Choroid plexus epithelial cell (primary cell): ENCODE measurements at regions not wholly inside any gene's neighbourhood (a gene's known extent, or its start where the extent isn't known, plus 50 kb on each side); places are given as distances from the start of the nearest gene placed in this dataset.
"Not testable (repeated sequence)": the region's sequence is repeated elsewhere in the genome, so short reads cannot be mapped to it uniquely, and the experiment has no call there.

Source experiments
- DNase-seq: peaks from one replicate; pipeline ENCODE4 v3.0.0-alpha.2; 2010; ENCODE audit warnings: low read depth
- H3K4me3 ChIP-seq: 2 replicates; pipeline ENCODE4 v1.5.1; 2011; ENCODE audit warnings: low read depth, mild to moderate bottlenecking, control low read depth, low read length, moderate library complexity
- TF ChIP-seq, protein P1 (sequence below): conservative IDR thresholded peaks from 2 replicates; pipeline ENCODE4 v1.5.1; 2011; ENCODE audit warnings: low read depth, mild to moderate bottlenecking, control low read depth, inconsistent platforms, low read length, moderate library complexity

DNA sequence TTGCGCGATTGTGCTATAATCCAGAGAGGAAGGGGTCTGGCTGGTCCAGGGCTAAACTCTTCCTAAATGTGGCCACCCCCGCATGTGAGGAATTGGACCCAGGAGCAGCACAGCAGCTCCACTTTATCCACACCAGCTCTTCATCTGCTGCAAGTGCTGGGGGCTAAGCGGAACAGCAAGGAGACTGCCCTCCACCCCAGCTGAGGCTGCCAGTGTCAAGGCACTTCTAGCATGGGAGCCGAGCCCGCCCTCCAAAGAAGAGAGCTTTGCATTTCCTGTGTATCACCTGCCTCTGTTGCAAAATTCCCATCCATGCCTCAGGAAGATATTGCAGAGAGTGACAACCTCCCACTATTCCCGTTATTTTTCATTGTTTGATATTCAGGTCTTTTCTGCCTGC, 333.6 kb downstream of the ARRDC4 start:
- no peak for DNase-seq
- H3K4me3 ChIP-seq: no peak overlapping the region
- TF ChIP-seq, protein P1, sequence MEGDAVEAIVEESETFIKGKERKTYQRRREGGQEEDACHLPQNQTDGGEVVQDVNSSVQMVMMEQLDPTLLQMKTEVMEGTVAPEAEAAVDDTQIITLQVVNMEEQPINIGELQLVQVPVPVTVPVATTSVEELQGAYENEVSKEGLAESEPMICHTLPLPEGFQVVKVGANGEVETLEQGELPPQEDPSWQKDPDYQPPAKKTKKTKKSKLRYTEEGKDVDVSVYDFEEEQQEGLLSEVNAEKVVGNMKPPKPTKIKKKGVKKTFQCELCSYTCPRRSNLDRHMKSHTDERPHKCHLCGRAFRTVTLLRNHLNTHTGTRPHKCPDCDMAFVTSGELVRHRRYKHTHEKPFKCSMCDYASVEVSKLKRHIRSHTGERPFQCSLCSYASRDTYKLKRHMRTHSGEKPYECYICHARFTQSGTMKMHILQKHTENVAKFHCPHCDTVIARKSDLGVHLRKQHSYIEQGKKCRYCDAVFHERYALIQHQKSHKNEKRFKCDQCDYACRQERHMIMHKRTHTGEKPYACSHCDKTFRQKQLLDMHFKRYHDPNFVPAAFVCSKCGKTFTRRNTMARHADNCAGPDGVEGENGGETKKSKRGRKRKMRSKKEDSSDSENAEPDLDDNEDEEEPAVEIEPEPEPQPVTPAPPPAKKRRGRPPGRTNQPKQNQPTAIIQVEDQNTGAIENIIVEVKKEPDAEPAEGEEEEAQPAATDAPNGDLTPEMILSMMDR: no peak

DNA sequence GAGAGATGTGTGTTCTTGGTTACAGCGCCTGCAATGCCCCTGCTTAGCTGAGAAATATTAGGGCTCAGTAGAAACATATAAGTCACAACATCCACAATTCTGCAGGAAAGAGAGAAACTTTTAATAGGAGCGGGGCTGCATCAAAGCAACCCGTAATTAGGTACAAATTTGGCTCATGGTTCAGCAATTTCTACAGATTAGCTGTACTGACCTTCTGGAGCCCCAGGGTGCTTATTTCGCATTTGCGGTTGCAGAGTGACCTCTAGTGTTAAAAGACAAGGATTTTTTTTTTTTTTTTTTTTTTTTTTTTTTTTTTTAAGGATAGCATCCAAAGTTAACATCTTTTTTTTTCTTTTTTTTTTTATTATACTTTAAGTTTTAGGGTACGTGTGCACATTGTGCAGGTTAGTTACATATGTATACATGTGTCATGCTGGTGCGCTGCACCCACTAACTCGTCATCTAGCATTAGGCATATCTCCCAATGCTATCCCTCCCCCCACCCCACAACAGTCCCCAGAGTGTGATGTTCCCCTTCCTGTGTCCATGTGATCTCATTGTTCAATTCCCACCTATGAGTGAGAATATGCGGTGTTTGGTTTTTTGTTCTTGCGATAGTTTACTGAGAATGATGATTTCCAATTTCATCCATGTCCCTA, 334.7 kb downstream of the ARRDC4 start:
- DNase-seq: peak; percentile 58
- H3K4me3 ChIP-seq: not testable (repeated sequence)

DNA sequence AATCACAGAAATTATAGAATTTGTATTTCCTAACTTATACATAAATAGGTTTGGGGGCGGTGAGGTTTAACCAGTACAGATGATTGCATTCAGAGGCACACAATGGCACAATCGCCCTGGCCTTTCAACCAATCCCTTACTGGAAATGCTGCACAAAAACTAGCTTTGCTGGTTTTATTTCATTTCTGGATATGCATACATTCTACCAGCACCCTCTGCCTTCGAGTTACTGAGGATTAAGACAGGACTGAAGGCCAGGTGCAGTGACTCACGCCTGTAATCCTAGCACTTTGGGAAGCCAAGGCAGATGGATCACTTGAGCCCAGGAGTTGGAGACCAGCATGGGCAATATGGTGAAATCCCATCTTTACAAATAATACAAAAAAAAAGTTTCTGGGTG, 336.1 kb downstream of the ARRDC4 start:
- no peak for DNase-seq
- TF ChIP-seq, protein P1: no peak

More for the DNA sequence above, 334.7 kb downstream of the ARRDC4 start:
- TF ChIP-seq, protein P1: peak; percentile 40

DNA sequence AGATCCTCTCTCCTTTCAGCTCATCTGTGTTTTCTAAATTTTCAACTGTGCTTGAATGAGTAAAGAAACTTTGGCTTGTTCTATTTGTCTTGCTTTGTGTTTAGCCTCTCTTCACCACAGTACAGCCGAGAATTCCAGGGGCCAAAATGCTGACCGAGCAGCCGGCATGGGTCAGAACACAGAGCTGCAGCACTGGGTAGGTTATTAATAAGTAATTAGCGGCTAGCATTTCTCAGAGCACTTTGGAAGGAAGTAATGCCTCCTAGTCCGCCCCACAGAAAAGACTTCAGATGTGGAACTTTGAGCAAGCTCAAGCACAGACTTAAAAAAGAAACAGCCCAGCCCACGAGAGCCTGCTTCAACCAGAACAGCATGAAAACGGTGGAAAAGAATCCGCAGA, 343.9 kb downstream of the ARRDC4 start:
- H3K4me3 ChIP-seq: no peak overlapping the region
- no peak for DNase-seq
- TF ChIP-seq, protein P1: no peak

More for the DNA sequence above, 336.1 kb downstream of the ARRDC4 start:
- no peak overlapping the region for H3K4me3 ChIP-seq

DNA sequence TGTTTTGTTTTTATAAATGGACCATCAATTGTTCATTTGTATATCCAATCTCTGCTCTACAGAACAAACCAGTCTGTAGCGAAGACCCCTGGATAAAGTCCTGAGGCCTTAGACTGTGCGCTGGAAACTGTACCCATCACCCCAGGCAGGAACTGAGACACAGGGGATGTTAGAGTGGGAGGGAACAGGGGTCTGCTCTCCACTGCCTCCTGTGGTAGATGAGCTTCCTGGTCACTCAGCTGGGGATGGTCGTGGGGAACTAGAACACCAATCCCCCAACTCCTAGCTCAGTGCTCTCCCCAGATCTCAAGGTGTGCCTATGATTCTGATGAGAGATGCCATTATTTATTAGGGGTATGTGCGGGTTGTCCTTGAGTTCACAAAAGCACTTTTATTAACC, 340.2 kb upstream of the IGF1R start:
- TF ChIP-seq, protein P1: peak; percentile 17
- DNase-seq: no peak
- no peak overlapping the region for H3K4me3 ChIP-seq

DNA sequence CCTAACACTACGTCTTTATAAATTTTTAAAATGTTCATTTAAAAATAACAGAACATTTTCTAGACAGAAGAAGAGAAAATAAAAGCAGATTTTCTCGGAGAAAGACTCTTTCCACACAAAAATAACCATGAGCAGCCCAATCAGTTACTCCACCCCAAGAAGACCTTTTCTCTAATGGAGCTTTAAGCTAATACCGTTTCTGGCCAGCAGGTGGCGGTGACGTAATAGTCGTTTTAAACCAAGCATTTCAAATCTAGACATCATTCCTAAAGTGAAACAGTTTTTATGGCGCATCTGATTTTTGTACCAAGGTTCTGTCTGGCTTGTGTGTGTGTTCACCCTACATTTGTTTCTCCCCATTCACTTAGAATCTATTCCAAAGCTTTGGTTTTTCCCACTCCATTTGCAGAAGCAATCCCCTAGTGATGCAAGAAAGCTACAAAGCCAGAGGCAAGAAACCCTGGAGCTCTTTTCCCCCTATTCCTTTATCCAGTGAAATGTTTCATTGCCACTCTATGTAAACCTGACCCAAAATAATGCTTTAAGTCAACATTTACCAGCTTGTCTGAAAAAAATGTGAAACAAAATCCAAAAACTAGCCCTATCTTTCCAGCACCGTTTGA, 336.7 kb upstream of the IGF1R start:
- H3K4me3 ChIP-seq: no peak overlapping the region
- DNase-seq: peak; percentile 85
- TF ChIP-seq, protein P1: peak; percentile 82

DNA sequence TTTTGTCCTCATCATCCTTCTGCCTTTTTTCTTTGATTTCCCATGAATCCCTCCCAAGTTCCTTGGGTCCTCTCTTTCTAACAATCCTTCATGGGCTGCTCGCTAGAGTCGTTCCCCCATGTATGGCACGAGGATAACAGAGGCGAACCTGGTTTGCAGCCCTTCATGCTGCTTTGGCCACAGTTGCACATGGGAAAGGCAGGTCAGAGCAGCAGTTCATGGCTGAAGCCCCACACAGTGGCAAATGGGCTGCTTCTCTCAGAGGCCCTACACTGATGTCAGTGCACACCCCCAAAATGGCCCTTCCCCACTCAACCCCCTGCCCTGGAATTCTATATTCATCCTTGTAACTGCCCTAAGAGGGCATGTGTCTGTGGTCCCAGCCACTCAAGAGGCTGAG, 335.4 kb upstream of the IGF1R start:
- DNase-seq: no peak
- TF ChIP-seq, protein P1: no peak
- H3K4me3 ChIP-seq: no peak overlapping the region
